ENCODE measurements at regions not wholly inside any gene's neighbourhood (a gene's known extent, or its start where the extent isn't known, plus 50 kb on each side); places are given as distances from the start of the nearest gene placed in this dataset.

DNA sequence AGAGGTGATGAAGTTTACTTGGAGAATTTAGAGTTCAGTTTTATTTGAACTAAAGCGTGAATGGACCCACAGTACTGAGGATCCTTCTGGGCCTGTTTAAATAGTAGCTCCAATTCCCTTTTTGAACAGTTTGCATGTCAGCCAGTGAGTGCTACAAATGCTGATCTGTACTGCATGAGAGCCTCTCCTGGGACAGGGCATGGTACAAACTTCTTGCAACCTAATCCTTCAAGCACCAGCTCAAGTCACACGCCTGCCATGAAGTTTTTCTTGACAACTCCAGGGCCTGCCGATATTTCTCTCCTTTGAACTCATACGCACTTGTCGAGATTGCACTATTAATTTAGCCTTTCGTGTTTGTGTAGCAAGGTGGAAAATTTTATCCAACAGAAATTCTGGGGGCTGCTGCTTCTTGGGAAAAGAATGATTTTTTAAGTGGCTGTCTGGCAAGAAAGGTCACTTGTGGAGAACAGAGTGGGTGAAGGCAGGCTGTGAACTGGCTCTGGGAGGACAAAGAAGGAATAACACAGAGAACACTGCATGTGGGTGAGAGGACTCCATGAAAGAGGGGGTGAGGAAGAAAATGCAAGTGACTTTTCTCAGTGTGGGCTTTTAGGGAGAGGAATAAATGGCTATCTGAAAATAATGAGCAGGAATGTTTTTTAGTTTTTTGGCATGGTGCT is 192.5 kb downstream of the NDFIP2 start:
- no peak for DNase-seq (ENCODE audit: low read depth, low spot score)

DNA sequence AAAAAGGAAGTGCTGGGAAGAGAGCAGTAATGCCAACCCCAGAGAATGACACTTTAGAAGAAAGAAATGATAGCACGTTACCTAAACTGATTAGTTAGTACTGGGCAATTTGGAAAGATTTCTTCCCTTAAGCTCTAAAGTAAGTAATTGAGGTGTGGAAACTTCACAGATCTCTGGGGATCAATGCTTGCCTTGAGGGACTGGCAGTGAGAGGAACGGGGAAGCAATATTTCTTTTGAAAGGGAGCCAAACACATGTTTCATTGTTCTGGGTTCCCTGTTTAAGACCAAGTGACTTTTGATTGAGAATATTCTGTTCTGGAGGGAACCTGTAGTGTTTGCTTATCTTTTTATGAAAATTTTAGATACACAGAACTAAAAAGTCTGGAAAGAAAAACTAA is 190.5 kb downstream of the NDFIP2 start:
- DNase-seq (ENCODE audit: low read depth, low spot score) = no peak

- DNase-seq (ENCODE audit: low read depth, low spot score) = no peak
Measured at GRCh38 chr13:79668201-79668752, 187.3 kb downstream of the NDFIP2 start.

DNA sequence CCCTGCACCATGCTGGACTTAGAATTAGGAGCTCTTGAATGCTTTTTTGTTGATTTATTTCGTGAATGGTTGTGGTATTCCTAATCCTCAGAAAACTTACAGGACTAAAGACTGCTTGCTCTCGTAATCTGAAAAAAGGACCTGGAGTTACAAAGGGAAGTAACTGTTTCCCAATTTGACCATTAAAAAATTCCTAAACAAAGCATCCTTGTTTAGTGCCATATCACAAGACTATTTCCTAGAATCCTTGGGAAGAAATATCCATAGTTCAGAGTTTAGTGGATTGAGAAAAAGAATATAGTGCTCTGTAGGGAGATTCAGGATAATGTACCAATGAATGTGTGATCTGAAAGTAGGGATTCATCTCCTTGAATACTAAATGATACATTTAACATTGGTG is 186.8 kb downstream of the NDFIP2 start:
- no peak for DNase-seq (ENCODE audit: low read depth, low spot score)

- DNase-seq (ENCODE audit: low read depth, low spot score) = no peak
Measured at GRCh38 chr13:79663977-79664636, 183.2 kb downstream of the NDFIP2 start.

- DNase-seq (ENCODE audit: low read depth, low spot score) = no peak
Measured at GRCh38 chr13:79663435-79663834, 182.5 kb downstream of the NDFIP2 start.

DNA sequence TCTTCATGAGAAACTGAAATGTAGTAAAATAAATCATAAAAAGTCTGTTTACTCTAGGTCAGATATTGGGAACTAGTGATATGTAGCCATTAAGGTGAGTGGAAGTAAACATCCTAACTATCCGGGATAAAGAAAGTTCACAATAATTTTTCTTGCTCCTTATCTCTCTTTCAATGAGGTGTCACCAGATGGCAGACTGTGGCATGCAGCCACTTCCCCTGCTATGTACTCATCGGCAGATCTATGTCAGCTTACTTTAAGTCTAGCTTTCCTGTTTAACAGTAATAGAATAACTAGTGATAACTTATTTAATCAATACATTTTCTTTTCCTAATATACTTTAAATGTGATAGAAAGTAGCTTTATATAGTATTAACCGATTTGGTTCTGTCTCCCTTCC is 181.9 kb downstream of the NDFIP2 start:
- DNase-seq (ENCODE audit: low read depth, low spot score) = no peak

DNA sequence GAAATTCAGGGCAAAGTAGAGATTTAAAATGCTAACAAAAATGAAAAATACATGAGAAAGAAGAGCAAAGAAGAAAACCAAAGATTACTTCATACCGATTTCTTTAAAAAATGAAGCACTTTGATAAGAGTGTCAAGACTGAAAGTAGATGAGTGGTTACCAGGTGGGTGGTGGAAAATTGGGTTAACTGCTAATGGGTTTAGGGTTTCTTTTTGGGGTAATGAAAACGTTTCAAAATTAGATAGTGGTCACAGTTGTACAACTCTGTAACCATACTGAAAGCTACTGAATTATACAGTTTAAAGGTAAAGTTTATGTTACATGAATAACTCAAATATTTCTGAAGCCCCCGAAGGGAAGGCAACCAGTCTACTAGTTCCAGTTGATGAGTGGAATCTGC is 179.4 kb downstream of the NDFIP2 start:
- DNase-seq (ENCODE audit: low read depth, low spot score) = no peak

GRCh38 chr13:79659121-79659521 is 178.2 kb downstream of the NDFIP2 start:
- no peak for DNase-seq (ENCODE audit: low read depth, low spot score)

GRCh38 chr13:79658333-79658975 is 177.5 kb downstream of the NDFIP2 start:
- DNase-seq (ENCODE audit: low read depth, low spot score) = no peak

DNA sequence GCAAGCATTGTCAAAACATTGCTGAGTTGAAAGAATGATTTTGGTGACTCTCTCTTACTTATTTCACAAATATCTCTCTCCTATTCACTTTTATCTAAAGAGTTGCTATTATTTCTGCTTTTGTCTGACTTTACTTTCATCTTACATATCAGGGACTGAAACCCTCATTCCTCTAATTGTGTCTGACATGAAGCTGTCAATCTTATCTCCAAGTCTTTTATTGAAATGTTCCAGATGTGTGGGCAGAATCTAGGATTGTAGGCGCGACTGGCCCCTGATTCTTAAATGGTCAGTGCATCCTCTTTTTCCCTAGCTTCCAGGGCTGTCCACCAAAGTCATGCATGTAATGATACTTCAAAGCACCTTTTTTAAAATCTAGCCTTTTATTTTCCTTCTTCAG is 174.6 kb downstream of the NDFIP2 start:
- no peak for DNase-seq (ENCODE audit: low read depth, low spot score)

DNA sequence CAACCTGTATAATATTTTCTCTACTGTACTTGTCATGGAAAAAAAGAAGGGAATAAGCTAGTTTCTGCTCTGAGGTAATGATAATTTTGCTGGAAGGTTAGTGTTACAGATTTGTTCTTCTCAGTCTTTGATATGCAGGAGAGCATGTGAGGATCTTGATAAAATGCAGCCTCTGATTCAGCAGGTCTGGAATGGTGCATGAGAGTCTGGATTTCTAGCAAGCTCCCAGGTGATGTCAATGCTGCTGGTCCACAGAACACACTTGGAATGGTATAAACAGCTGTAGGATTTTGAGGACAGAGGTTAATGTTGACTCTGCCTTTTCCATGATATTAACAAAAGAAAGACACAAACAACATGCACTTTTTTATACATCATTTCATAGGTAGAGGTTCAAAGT is 173.6 kb downstream of the NDFIP2 start:
- no peak for DNase-seq (ENCODE audit: low read depth, low spot score)

GRCh38 chr13:79650688-79651087 is 169.7 kb downstream of the NDFIP2 start:
- no peak for DNase-seq (ENCODE audit: low read depth, low spot score)

GRCh38 chr13:79648191-79648590 is 167.2 kb downstream of the NDFIP2 start:
- no peak for DNase-seq (ENCODE audit: low read depth, low spot score)

DNA sequence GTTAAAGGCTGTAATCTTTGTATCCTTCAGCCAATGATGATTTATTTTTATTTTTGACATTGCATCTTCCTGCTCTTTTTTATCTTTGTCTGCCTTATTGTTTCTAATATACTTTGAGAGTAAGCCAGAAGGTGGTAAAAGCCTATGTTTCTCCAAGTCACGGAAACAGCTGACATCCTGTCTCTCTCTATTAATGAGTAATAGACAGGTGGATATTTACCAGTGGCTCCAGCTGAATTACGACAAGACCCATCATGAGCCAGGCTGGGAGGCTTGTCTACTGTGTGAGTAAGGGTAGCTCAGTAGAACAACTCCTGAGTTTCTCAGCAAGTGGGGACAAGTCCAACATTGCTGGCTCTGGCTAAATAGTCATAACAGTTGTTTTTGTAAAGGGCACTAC is 166.6 kb downstream of the NDFIP2 start:
- DNase-seq (ENCODE audit: low read depth, low spot score) = no peak

DNA sequence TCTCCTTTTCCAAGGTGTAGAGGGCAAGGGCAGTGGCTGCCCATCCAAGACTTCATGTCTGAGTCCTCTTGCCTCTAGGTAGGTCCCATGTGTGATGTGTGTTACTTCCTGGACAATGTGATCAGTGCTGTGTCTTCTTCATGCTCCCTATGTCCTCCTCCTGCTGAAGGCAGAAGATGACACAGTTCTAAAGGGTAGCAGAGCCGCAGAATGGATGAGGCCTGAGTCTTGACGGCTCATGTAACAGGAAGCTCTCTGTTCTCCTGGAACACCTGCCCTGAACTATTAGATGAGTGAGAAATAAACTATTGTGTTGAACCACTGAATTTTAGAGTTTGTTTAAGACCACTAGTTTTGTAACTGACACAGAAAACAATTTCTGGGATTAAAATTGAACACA is 165.9 kb downstream of the NDFIP2 start:
- no peak for DNase-seq (ENCODE audit: low read depth, low spot score)

GRCh38 chr13:79645569-79645968 is 164.6 kb downstream of the NDFIP2 start:
- no peak for DNase-seq (ENCODE audit: low read depth, low spot score)

DNA sequence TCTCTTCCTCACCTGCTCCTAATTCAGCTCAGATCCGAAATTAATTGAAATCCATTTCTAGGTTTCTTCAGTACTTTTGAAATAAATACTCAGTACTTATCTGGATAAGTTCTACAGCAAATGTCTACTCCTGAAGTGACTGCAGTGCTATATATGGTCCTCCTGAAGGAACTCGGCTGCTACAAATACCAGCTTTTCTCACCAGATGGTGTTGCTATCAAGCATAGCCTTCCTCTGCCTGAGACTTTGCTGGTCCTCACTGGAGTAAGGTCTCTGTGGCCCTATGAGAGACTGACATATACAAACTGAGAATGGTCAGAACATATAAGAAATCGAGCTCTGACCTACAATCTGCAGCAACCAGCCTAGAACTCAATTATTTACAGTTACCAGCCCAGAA is 161.6 kb downstream of the NDFIP2 start:
- DNase-seq (ENCODE audit: low read depth, low spot score) = no peak

- no peak for DNase-seq (ENCODE audit: low read depth, low spot score)
Measured at GRCh38 chr13:79637133-79637763, 156.3 kb downstream of the NDFIP2 start.

DNA sequence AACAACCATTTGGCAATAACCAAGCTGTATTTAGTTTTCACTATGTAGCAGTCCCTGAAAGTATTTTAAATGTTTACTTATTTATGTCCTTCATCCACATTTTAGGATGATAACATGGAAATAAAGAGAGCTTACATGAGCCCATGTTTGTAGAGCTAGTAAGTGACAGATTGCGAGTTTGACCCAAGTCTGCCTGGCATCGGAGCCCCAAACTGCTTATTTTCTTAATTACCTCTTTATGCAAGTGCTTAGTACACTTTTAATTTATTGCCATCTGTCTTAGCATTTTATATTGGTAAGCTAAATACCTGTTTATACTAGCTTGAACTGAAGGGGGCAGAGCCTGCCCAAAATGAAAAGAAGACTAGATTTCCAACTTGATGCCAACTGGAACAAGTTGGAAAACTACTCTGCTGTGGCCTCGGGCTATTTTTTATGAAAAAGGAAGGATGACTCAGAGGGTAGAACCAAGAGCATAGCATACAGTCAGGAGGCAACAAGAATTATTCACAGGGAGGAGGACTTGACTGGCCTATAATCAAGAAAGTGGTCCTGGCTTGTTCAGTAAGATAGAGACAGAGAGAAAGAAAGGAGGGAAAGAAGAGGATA is 150.2 kb downstream of the NDFIP2 start:
- DNase-seq (ENCODE audit: low read depth, low spot score) = peak; percentile 12

DNA sequence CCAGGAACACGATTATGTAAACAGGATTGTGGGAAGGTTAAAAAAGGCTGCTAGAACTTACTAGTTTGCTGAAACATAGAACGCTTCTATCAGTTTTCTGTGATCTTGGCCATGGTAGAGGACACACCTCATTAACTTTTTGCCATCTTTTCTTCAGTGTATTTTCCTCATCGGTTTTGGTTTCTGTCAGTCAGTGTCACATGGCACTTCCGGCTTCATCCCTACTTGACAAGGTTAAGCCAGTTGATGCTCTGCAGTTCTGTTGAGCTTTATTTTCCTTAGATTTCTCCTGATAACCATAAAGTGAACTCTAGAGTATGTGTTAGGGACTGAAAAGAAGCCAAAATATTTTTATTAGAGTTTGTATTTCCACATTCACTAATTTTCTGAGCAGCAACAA is 147.5 kb downstream of the NDFIP2 start:
- DNase-seq (ENCODE audit: low read depth, low spot score) = no peak

DNA sequence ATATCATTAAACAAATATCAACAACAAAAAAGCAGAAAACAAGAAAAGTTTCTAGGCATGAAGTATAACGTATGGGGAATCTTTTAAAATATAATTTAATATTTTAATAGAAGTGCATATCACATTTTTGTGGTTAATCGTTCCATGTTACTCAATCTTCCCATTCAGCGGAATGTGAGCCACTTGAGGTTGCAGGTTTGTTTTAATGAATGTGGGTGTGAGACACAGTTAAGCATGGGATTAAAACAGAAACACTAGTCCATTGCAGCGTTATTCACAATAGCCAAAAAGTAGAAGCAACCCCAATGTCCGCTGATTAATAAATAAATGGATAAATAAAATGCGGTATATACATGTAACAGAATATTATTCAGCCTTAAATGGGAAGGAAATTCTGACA is 146.0 kb downstream of the NDFIP2 start:
- DNase-seq (ENCODE audit: low read depth, low spot score) = no peak

Data from brain pericyte (primary cell).